ENCODE measurements at regions not wholly inside any gene's neighbourhood (a gene's known extent, or its start where the extent isn't known, plus 50 kb on each side); places are given as distances from the start of the nearest gene placed in this dataset.

DNA sequence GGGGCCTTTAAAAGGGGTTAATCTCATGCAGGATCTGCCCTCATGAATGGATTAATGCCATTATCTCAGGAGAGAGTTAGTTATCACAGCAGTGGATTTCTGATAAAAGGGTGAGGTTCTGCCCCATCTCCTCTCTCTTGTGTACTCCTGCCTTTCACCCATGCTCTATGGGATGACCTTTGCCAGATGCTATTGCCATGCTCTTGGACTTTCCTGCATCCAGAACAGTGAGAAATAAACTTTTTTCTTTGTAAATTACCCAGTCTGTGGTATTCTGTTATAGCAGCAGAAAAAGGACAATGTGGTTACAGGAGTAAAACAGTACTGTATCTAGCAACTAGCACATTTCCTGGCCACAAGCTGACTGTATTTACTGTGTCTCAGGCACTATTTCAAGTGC, 58.0 kb upstream of the CCN2 start:
- H3K36me3 ChIP-seq (ENCODE audit: insufficient read depth, low read length) = no peaks in the 10 kb centered on the region
- H4K20me1 ChIP-seq (ENCODE audit: insufficient read depth, low read length) = no peaks in the 10 kb centered on the region
- no peak overlapping the region for H3K4me3 ChIP-seq (ENCODE audit: low read depth, low read length, poor library complexity, severe bottlenecking)
- H3K9me3 ChIP-seq (ENCODE audit: low read length) = no peaks in the 10 kb centered on the region
- H3K9ac ChIP-seq (ENCODE audit: low read length) = no peak overlapping the region
- TF ChIP-seq, protein P1, sequence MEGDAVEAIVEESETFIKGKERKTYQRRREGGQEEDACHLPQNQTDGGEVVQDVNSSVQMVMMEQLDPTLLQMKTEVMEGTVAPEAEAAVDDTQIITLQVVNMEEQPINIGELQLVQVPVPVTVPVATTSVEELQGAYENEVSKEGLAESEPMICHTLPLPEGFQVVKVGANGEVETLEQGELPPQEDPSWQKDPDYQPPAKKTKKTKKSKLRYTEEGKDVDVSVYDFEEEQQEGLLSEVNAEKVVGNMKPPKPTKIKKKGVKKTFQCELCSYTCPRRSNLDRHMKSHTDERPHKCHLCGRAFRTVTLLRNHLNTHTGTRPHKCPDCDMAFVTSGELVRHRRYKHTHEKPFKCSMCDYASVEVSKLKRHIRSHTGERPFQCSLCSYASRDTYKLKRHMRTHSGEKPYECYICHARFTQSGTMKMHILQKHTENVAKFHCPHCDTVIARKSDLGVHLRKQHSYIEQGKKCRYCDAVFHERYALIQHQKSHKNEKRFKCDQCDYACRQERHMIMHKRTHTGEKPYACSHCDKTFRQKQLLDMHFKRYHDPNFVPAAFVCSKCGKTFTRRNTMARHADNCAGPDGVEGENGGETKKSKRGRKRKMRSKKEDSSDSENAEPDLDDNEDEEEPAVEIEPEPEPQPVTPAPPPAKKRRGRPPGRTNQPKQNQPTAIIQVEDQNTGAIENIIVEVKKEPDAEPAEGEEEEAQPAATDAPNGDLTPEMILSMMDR (IDR thresholded peaks at IDR 0.05; ENCODE audit: low read length) = no peak
- no peak for TF ChIP-seq EZH2 (IDR thresholded peaks at IDR 0.05; ENCODE audit: borderline replicate concordance, low read length)
- no peaks in the 10 kb centered on the region for H3K27me3 ChIP-seq (ENCODE audit: insufficient read depth, low read length)
- H3K4me2 ChIP-seq (ENCODE audit: low read length) = no peak overlapping the region
- H3F3A ChIP-seq (ENCODE audit: insufficient read depth, low read length) = no peaks in the 10 kb centered on the region
- no peaks in the 10 kb centered on the region for H3K9me2 ChIP-seq (ENCODE audit: low read depth, low read length)
- no peak overlapping the region for H3K27ac ChIP-seq (ENCODE audit: low read depth, low read length, poor library complexity, severe bottlenecking)
- H2AFZ ChIP-seq (ENCODE audit: low read length) = no peak overlapping the region
- H3K79me2 ChIP-seq (ENCODE audit: insufficient read depth, low read length) = no peaks in the 10 kb centered on the region
- H3K4me1 ChIP-seq (ENCODE audit: insufficient read depth, low read length, severe bottlenecking) = no peaks in the 10 kb centered on the region

DNA sequence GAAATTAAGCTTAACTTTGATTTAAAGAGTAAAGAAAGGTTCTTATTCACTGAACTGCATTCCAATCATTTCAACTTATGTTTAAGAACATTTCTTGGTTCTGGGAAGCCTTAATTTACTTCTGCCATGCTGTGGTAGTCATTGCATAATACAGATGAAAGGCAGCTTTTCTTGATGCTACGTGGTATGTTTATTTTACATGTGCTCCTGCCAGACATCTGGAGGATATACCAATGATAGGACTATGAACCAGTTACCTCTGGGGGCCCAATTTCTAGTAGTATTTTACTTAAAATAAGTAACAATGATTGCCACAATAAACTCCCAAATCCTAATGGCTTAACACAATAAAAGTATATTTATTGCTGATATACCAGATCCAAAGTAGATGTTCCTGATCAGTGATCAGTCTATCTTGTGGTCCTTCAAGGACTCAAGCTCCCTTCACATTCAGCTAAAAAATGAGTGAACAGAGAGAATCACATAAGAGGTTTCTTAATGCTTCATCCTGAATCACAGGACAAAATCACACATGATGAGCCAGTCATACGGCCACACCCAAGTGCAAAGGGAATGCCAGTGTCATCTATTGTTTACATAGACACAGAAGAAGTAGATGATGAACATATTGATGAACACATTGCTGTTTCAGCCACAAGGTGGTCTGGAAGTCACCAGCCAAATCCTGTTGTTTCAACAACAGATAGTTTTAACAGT, 56.5 kb upstream of the CCN2 start:
- TF ChIP-seq, protein P1 (IDR thresholded peaks at IDR 0.05; ENCODE audit: low read length) = no peak
- TF ChIP-seq EZH2 (IDR thresholded peaks at IDR 0.05; ENCODE audit: borderline replicate concordance, low read length) = no peak
- no peak overlapping the region for H3K4me3 ChIP-seq (ENCODE audit: low read depth, low read length, poor library complexity, severe bottlenecking)
- no peaks in the 10 kb centered on the region for H3K9me3 ChIP-seq (ENCODE audit: low read length)
- no peaks in the 10 kb centered on the region for H3K27me3 ChIP-seq (ENCODE audit: insufficient read depth, low read length)
- no peak overlapping the region for H3K9ac ChIP-seq (ENCODE audit: low read length)
- H3K9me2 ChIP-seq (ENCODE audit: low read depth, low read length) = no peaks in the 10 kb centered on the region
- no peaks in the 10 kb centered on the region for H3K79me2 ChIP-seq (ENCODE audit: insufficient read depth, low read length)
- no peaks in the 10 kb centered on the region for H3F3A ChIP-seq (ENCODE audit: insufficient read depth, low read length)
- no peaks in the 10 kb centered on the region for H3K36me3 ChIP-seq (ENCODE audit: insufficient read depth, low read length)
- no peak overlapping the region for H2AFZ ChIP-seq (ENCODE audit: low read length)
- no peak overlapping the region for H3K4me2 ChIP-seq (ENCODE audit: low read length)
- no peaks in the 10 kb centered on the region for H4K20me1 ChIP-seq (ENCODE audit: insufficient read depth, low read length)
- H3K4me1 ChIP-seq (ENCODE audit: insufficient read depth, low read length, severe bottlenecking) = no peaks in the 10 kb centered on the region
- H3K27ac ChIP-seq (ENCODE audit: low read depth, low read length, poor library complexity, severe bottlenecking) = no peak overlapping the region

DNA sequence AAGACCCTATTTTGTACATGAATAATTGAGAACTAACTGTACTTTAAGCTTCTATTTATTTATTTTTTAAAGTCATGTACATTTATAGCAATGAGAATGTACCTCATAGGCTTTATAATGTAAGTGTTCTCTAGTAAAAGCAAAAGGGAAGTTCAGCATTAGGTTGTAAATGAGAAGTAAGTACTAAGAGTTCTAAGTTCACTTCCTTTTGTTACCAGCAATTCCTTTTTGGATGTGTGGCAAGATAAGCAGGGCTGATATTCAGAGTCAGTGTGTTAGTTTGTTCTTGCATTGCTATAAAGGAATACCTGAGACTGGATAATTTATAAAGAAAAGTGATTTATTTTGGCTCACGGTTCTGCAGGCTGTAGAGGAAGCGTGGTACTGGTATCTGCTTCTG, 54.0 kb upstream of the CCN2 start:
- Histone ChIP-seq H3K4me3 (ENCODE audit: low read depth, low read length, poor library complexity, severe bottlenecking) (no peak overlapping the region), H4K20me1 (ENCODE audit: insufficient read depth, low read length) (no peaks in the 10 kb centered on the region), H3K36me3 (ENCODE audit: insufficient read depth, low read length) (no peaks in the 10 kb centered on the region), H2AFZ (ENCODE audit: low read length) (no peak overlapping the region), H3K4me1 (ENCODE audit: insufficient read depth, low read length, severe bottlenecking) (no peaks in the 10 kb centered on the region), H3K4me2 (ENCODE audit: low read length) (no peak overlapping the region), H3K27ac (ENCODE audit: low read depth, low read length, poor library complexity, severe bottlenecking) (no peak overlapping the region), H3K9ac (ENCODE audit: low read length) (no peak overlapping the region), H3K9me2 (ENCODE audit: low read depth, low read length) (no peaks in the 10 kb centered on the region), H3K27me3 (ENCODE audit: insufficient read depth, low read length) (no peaks in the 10 kb centered on the region), H3F3A (ENCODE audit: insufficient read depth, low read length) (no peaks in the 10 kb centered on the region), H3K9me3 (ENCODE audit: low read length) (no peaks in the 10 kb centered on the region), H3K79me2 (ENCODE audit: insufficient read depth, low read length) (no peaks in the 10 kb centered on the region)
- TF ChIP-seq, protein P1 (IDR thresholded peaks at IDR 0.05; ENCODE audit: low read length) = no peak
- TF ChIP-seq EZH2 (IDR thresholded peaks at IDR 0.05; ENCODE audit: borderline replicate concordance, low read length) = no peak
